ENCODE measurements at regions not wholly inside any gene's neighbourhood (a gene's known extent, or its start where the extent isn't known, plus 50 kb on each side); places are given as distances from the start of the nearest gene placed in this dataset.

DNA sequence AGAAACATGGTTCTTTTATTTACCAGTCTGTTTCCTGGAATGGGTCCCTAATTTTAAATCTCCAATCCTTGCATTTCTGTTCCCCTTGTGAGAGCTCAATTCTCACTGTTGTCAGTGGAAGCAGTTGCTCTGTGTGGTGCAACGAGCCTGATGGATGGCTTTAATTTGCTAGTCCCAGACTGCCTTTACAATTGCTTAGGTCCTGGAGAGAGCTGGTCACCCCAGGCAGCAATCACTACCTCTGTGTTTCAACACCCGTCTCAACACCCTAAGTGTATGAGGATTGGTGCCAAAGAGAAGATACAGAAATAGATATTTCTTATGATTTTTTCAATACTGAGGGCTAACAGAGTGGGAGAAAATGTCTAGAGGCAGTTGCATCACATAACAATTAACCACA lies 873.8 kb downstream of the GLUD2 start:
- no peaks in the 10 kb centered on the region for H3K27me3 ChIP-seq (ENCODE audit: control insufficient read depth, insufficient read depth, low read length)
- DNase-seq (ENCODE audit: low read depth) (no peak), FAIRE-seq (no peak)
- no peaks in the 10 kb centered on the region for H3K36me3 ChIP-seq (ENCODE audit: control insufficient read depth, insufficient read depth, low read length)
- TF ChIP-seq, protein P1, sequence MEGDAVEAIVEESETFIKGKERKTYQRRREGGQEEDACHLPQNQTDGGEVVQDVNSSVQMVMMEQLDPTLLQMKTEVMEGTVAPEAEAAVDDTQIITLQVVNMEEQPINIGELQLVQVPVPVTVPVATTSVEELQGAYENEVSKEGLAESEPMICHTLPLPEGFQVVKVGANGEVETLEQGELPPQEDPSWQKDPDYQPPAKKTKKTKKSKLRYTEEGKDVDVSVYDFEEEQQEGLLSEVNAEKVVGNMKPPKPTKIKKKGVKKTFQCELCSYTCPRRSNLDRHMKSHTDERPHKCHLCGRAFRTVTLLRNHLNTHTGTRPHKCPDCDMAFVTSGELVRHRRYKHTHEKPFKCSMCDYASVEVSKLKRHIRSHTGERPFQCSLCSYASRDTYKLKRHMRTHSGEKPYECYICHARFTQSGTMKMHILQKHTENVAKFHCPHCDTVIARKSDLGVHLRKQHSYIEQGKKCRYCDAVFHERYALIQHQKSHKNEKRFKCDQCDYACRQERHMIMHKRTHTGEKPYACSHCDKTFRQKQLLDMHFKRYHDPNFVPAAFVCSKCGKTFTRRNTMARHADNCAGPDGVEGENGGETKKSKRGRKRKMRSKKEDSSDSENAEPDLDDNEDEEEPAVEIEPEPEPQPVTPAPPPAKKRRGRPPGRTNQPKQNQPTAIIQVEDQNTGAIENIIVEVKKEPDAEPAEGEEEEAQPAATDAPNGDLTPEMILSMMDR (IDR thresholded peaks at IDR 0.05; ENCODE audit: insufficient read depth, low read length, severe bottlenecking) = no peak
- no peak overlapping the region for H3K4me3 ChIP-seq (ENCODE audit: low read depth, low read length)

DNA sequence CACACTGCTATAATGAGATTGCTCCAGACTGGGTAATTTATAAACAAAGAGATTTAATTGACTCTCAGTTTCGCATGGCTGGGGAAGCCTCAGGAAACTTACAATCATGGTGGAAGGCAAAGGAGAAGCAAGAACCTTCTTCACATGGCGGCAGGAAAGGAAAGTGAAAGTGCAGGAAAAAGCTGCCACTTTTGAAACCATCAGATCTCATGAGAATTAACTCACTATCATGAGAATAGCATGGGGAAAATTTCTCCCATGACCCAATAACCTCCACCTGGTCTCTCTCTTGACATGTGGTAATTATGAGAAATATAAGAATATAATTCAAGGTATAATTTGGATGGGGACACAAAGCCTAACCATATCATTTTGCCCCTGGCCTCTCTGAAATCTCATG lies 884.2 kb downstream of the GLUD2 start:
- Histone ChIP-seq H3K36me3 (ENCODE audit: control insufficient read depth, insufficient read depth, low read length) (no peaks in the 10 kb centered on the region), H3K4me3 (ENCODE audit: low read depth, low read length) (no peak overlapping the region), H3K27me3 (ENCODE audit: control insufficient read depth, insufficient read depth, low read length) (no peaks in the 10 kb centered on the region)
- FAIRE-seq (no peak), DNase-seq (ENCODE audit: low read depth) (no peak)
- TF ChIP-seq, protein P1 (IDR thresholded peaks at IDR 0.05; ENCODE audit: insufficient read depth, low read length, severe bottlenecking) = no peak

DNA sequence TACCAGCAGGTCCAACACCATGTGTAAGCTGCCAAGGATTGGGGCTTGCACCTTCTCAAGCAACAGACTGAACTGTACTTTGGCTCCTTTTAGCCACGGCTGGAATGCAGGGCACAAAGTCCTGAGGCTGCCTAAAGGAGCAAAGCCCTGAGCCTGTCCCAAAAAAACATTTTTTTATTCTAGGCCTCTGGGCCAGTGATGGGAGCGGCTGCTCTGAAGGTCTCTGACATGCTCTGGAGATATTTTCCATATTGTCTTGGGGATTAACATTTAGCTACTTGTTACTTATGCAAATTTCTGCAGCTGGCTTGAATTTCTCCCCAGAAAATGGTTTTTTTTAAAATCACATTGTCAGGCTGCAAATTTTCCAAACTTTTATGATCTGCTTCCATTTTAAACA lies 885.3 kb downstream of the GLUD2 start:
- no peak overlapping the region for H3K4me3 ChIP-seq (ENCODE audit: low read depth, low read length)
- FAIRE-seq (no peak), DNase-seq (ENCODE audit: low read depth) (no peak)
- no peaks in the 10 kb centered on the region for H3K27me3 ChIP-seq (ENCODE audit: control insufficient read depth, insufficient read depth, low read length)
- TF ChIP-seq, protein P1 (IDR thresholded peaks at IDR 0.05; ENCODE audit: insufficient read depth, low read length, severe bottlenecking) = no peak
- no peaks in the 10 kb centered on the region for H3K36me3 ChIP-seq (ENCODE audit: control insufficient read depth, insufficient read depth, low read length)

DNA sequence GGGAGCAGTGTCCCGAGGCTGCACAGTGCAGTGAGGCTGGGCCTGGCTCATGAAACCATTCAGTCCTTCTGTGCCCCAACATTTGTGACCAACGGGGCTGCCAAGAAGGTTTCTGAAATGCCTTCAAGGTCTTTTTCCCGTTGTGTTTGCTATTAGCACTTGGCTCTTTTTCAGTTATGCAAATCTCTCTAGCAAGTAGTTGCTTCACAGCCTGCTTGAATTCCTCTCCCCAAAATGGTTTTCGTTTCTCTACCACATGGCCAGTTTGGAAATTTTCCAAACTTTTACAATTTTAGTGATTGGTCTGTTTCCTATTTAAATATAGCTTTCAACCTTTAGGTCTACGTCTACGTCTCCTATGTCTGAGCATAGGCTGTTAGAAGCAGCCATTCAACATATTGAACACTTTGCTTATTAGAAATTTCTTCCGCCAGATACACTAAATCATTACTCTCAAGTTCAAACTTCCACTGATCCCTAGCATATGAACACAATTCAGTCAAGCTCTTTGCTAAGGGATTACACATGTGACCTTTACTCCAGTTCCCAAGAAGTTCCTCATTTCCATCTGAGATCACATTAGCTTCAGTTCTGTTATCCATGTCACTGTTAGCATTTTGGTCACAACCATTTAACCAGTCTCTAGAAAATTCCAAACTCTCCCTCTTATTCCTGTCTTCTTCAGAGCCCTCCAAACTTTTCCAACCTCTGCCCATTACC lies 901.8 kb downstream of the GLUD2 start:
- TF ChIP-seq, protein P1 (IDR thresholded peaks at IDR 0.05; ENCODE audit: insufficient read depth, low read length, severe bottlenecking) = no peak
- no peak for FAIRE-seq
- Histone ChIP-seq H3K4me3 (ENCODE audit: low read depth, low read length) (no peak overlapping the region), H3K36me3 (ENCODE audit: control insufficient read depth, insufficient read depth, low read length) (no peaks in the 10 kb centered on the region), H3K27me3 (ENCODE audit: control insufficient read depth, insufficient read depth, low read length) (no peaks in the 10 kb centered on the region)
- no peak for DNase-seq (ENCODE audit: low read depth)

DNA sequence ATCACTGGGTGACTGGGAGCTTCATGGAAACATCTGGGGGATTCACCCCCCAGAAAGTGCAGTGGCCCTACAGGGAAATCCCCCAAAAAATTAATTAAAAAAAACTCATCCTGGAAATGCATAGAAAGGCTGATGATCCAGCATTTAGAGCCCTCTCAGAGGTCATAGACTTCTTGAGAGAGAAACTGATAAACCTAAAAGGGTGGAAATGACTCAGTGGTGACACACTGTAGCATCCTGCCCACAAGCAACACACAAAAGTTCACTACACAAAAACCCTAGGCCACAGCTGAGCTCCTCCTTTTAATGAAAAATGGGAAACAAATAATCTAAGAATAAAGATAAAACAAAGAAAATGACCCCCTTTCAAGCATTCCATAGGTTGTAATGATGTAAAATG lies 911.5 kb downstream of the GLUD2 start:
- DNase-seq (ENCODE audit: low read depth) = peak; percentile 65
- no peak overlapping the region for H3K4me3 ChIP-seq (ENCODE audit: low read depth, low read length)
- FAIRE-seq = no peak
- TF ChIP-seq, protein P1 (IDR thresholded peaks at IDR 0.05; ENCODE audit: insufficient read depth, low read length, severe bottlenecking) = no peak
- no peaks in the 10 kb centered on the region for H3K36me3 ChIP-seq (ENCODE audit: control insufficient read depth, insufficient read depth, low read length)
- no peaks in the 10 kb centered on the region for H3K27me3 ChIP-seq (ENCODE audit: control insufficient read depth, insufficient read depth, low read length)

DNA sequence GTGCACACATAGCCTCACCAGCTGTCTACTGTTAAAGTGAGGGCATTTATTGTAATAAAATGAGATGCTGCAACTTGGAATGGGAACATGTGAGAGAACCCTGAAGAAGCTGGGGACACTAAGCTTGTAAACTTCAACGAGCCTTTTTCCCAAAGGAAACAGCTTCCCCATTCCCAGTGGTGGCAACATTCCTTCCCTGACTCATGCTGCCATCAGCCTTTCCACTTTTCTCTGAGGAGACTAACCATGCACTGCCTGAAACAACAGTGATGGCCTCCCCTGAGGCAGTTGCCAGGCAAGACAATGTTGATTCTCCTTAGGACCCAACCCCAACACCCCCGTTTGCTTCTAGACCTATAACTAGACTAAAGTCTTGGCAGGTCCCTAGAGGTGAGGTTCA lies 928.3 kb downstream of the GLUD2 start:
- FAIRE-seq = no peak
- Histone ChIP-seq H3K27me3 (ENCODE audit: control insufficient read depth, insufficient read depth, low read length) (no peaks in the 10 kb centered on the region), H3K4me3 (ENCODE audit: low read depth, low read length) (no peak overlapping the region), H3K36me3 (ENCODE audit: control insufficient read depth, insufficient read depth, low read length) (no peaks in the 10 kb centered on the region)
- DNase-seq (ENCODE audit: low read depth) = peak; percentile 9
- TF ChIP-seq, protein P1 (IDR thresholded peaks at IDR 0.05; ENCODE audit: insufficient read depth, low read length, severe bottlenecking) = no peak
